A673 (cell line): ENCODE measurements at regions not wholly inside any gene's neighbourhood (a gene's known extent, or its start where the extent isn't known, plus 50 kb on each side); places are given as distances from the start of the nearest gene placed in this dataset.

Experiments
- EZH2 ChIP-seq: fragments of 200-600 bp; sonication (generic); IDR thresholded peaks from 2 replicates; pipeline ENCODE4 v1.6.1; 2017; ENCODE audit warnings: borderline replicate concordance, low read depth, mild to moderate bottlenecking, mixed read lengths, antibody characterized with exemption, low read length; ENCODE audit not compliant: poor library complexity, severe bottlenecking
- TF ChIP-seq, protein P1 (sequence below): fragments of 300-800, 200-600 bp; sonication (generic); conservative IDR thresholded peaks from 2 replicates; pipeline ENCODE4 v1.5.1; 2017; ENCODE audit warnings: low read depth, mild to moderate bottlenecking, antibody characterized with exemption, low read length, moderate library complexity, mixed read lengths

DNA sequence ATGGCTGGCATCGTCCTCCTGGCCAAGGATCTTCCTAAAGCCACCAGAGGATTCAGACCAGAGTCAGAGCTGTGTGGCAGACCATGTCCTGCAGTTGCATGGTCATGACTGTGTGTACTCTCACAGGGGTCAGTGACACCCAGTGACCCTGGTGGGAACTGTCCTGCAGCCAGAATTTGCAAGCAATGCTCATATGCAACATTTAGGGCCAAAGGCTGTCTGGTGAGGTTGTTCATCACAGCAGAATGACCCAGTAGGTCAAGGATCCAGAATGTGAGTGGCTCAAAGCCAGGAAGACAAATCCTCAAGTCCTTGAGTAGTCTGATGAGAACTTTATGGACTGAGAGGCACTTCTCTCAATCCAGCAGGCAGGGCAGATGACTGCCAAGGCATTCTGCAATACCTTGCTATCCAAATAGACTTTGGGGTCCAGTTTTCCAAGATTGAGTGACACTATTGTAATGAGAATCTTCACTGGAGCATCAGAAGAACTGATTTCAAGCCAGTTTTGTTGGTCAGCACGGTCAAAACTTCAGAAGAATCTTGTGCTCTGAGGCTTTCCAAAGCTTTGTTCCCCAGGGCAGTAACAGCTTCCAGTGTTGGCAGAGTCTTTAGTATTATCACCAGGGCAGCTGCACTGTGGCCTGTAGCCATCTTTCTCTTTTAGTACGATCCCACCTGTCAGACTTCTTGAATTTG lies 122.0 kb downstream of the PTCSC3 start:
- TF ChIP-seq, protein P1, sequence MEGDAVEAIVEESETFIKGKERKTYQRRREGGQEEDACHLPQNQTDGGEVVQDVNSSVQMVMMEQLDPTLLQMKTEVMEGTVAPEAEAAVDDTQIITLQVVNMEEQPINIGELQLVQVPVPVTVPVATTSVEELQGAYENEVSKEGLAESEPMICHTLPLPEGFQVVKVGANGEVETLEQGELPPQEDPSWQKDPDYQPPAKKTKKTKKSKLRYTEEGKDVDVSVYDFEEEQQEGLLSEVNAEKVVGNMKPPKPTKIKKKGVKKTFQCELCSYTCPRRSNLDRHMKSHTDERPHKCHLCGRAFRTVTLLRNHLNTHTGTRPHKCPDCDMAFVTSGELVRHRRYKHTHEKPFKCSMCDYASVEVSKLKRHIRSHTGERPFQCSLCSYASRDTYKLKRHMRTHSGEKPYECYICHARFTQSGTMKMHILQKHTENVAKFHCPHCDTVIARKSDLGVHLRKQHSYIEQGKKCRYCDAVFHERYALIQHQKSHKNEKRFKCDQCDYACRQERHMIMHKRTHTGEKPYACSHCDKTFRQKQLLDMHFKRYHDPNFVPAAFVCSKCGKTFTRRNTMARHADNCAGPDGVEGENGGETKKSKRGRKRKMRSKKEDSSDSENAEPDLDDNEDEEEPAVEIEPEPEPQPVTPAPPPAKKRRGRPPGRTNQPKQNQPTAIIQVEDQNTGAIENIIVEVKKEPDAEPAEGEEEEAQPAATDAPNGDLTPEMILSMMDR = no peak
- no peak for TF ChIP-seq EZH2
